Fibroblast of lung (primary cell): ENCODE measurements at regions not wholly inside any gene's neighbourhood (a gene's known extent, or its start where the extent isn't known, plus 50 kb on each side); places are given as distances from the start of the nearest gene placed in this dataset.
"Not testable (repeated sequence)": the region's sequence is repeated elsewhere in the genome, so short reads cannot be mapped to it uniquely, and the experiment has no call there.

Experiments
- EZH2 ChIP-seq: IDR thresholded peaks from 2 replicates; pipeline ENCODE4 v1.5.1; 2012; ENCODE audit warnings: low read length, control low read depth, mild to moderate bottlenecking; ENCODE audit errors: missing control alignments
- TF ChIP-seq, protein P1 (sequence below), 2 donors: IDR thresholded peaks in 1 of 2; conservative IDR thresholded peaks in 1 of 2; 1 replicate in 1 of 2; 2 replicates in 1 of 2; pipeline ENCODE4 v1.5.1; 2011 to 2012; ENCODE audit warnings: low read length in 2 of 2, control low read depth in 1 of 2, inconsistent platforms in 1 of 2, low read depth in 1 of 2, mild to moderate bottlenecking in 1 of 2

GRCh38 chr19:20272627-20273010, 105.6 kb downstream of the ZNF486 start:
- TF ChIP-seq, protein P1, sequence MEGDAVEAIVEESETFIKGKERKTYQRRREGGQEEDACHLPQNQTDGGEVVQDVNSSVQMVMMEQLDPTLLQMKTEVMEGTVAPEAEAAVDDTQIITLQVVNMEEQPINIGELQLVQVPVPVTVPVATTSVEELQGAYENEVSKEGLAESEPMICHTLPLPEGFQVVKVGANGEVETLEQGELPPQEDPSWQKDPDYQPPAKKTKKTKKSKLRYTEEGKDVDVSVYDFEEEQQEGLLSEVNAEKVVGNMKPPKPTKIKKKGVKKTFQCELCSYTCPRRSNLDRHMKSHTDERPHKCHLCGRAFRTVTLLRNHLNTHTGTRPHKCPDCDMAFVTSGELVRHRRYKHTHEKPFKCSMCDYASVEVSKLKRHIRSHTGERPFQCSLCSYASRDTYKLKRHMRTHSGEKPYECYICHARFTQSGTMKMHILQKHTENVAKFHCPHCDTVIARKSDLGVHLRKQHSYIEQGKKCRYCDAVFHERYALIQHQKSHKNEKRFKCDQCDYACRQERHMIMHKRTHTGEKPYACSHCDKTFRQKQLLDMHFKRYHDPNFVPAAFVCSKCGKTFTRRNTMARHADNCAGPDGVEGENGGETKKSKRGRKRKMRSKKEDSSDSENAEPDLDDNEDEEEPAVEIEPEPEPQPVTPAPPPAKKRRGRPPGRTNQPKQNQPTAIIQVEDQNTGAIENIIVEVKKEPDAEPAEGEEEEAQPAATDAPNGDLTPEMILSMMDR (conservative IDR thresholded peaks at IDR 0.05 in 1 of 2, IDR thresholded peaks at IDR 0.05 in 1 of 2; ENCODE audit: low read depth in 1 of 2, low read length in 2 of 2): not testable (repeated sequence)
- not testable (repeated sequence) for TF ChIP-seq EZH2
